Testis (tissue), 2 donors: ENCODE measurements at regions not wholly inside any gene's neighbourhood (a gene's known extent, or its start where the extent isn't known, plus 50 kb on each side); places are given as distances from the start of the nearest gene placed in this dataset.

ENCODE experiments used
- POLR2A ChIP-seq: fragments of 450-650 bp; IDR thresholded peaks from one replicate; pipeline ENCODE4 v1.6.1; 2017; ENCODE audit warnings: antibody characterized with exemption, mild to moderate bottlenecking, moderate library complexity
- TF ChIP-seq, protein P1 (sequence below), 3 experiments: fragments of 450-650 bp in 2 of 3; fragments of 200-600 bp in 1 of 3; sonication (generic) in 1 of 3; IDR thresholded peaks; one replicate each; pipeline ENCODE4 v1.5.1; 2016 to 2019; ENCODE audit warnings: antibody characterized with exemption in 3 of 3, mild to moderate bottlenecking in 2 of 3, moderate library complexity in 1 of 3

DNA sequence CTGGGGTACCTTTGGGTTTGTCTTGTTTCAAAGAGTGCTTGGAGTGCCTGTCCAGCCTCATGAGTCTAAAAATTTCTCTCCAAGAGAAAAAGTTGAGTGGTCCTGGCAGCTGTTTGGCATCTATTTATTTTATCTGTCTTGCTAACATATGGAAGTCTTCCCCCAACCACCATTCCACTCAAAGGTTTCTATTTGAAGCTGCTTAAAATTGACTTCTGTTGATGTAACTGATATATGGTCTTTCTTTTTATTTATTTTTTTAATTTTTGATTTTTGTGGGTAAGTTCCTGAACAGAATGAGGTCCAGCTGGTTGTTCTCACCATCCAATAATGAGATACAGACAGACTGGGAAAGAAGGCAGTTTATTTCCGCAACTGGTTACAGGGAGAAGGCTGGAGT, 178.7 kb upstream of the SGCD start:
- TF ChIP-seq, protein P1, sequence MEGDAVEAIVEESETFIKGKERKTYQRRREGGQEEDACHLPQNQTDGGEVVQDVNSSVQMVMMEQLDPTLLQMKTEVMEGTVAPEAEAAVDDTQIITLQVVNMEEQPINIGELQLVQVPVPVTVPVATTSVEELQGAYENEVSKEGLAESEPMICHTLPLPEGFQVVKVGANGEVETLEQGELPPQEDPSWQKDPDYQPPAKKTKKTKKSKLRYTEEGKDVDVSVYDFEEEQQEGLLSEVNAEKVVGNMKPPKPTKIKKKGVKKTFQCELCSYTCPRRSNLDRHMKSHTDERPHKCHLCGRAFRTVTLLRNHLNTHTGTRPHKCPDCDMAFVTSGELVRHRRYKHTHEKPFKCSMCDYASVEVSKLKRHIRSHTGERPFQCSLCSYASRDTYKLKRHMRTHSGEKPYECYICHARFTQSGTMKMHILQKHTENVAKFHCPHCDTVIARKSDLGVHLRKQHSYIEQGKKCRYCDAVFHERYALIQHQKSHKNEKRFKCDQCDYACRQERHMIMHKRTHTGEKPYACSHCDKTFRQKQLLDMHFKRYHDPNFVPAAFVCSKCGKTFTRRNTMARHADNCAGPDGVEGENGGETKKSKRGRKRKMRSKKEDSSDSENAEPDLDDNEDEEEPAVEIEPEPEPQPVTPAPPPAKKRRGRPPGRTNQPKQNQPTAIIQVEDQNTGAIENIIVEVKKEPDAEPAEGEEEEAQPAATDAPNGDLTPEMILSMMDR (IDR thresholded peaks at IDR 0.05): no peak
- TF ChIP-seq POLR2A: no peak
